ENCODE measurements at regions not wholly inside any gene's neighbourhood (a gene's known extent, or its start where the extent isn't known, plus 50 kb on each side); places are given as distances from the start of the nearest gene placed in this dataset.

GRCh38 chrX:146173742-146174141 lies 356.1 kb downstream of the SLITRK2 start:
- no TSS peak for BruUV-seq (replicated peaks)
- in situ Hi-C loops (cut with MboI) = no loop called here
- no peak overlapping the region for H3K27ac ChIP-seq (ENCODE audit: control insufficient read depth, insufficient read depth)
- no peak overlapping the region for H3K9ac ChIP-seq (ENCODE audit: control insufficient read depth, insufficient read depth, low read length)
- FAIRE-seq = no peak
- POLR2A ChIA-PET = no interaction called here
- DNase-seq (ENCODE audit: low read depth, low spot score) = no peak
- H3K36me3 ChIP-seq (ENCODE audit: control insufficient read depth in 2 of 2, insufficient read depth in 2 of 2, low read length in 1 of 2) = no peaks in the 10 kb centered on the region
- H2AFZ ChIP-seq (ENCODE audit: control insufficient read depth, low read depth, low read length) = no peak overlapping the region
- H3K4me3 ChIP-seq = no peak overlapping the region
- H3K4me2 ChIP-seq (ENCODE audit: control insufficient read depth, insufficient read depth) = no peak overlapping the region
- no peak for TF ChIP-seq SRF (IDR thresholded peaks at IDR 0.05; ENCODE audit: low read depth in 2 of 2, low read length in 2 of 2)
- no peak for TF ChIP-seq EZH2 (IDR thresholded peaks at IDR 0.05; ENCODE audit: borderline replicate concordance, control insufficient read depth, low read depth, low read length)
- no peak for TF ChIP-seq LARP7 (IDR thresholded peaks at IDR 0.05)
- no peak for TF ChIP-seq BACH1 (IDR thresholded peaks at IDR 0.05; ENCODE audit: borderline replicate concordance)
- no peak for TF ChIP-seq FOS (IDR thresholded peaks at IDR 0.05; ENCODE audit: borderline replicate concordance, extremely low read depth, insufficient read length)
- no peak for TF ChIP-seq MLLT1 (IDR thresholded peaks at IDR 0.05)
- no peak for TF ChIP-seq KDM1A (IDR thresholded peaks at IDR 0.05; ENCODE audit: borderline replicate concordance)
- WGBS (ENCODE audit: insufficient coverage, insufficient replicate concordance, low lambda C conversion rate, missing lambda C conversion rate) = 23% methylated on average over 4 of the region's 4 CpGs
- H3K9me3 ChIP-seq (replicated peaks; ENCODE audit: control insufficient read depth, insufficient read depth, low read length) = no peaks in the 10 kb centered on the region
- intact Hi-C loops (cut with micrococcal nuclease; ENCODE audit: unreplicated experiment) = no loop called here
- RAD21 ChIA-PET (ENCODE audit: unreplicated experiment) = no interaction called here
- H3K4me1 ChIP-seq (ENCODE audit: control insufficient read depth, insufficient read depth, low read length) = no peaks in the 10 kb centered on the region
- H4K20me1 ChIP-seq (ENCODE audit: control insufficient read depth, insufficient read depth) = no peaks in the 10 kb centered on the region
- SMC1A ChIA-PET (ENCODE audit: uncharacterized antibody, unreplicated experiment) = no interaction called here
- no peaks in the 10 kb centered on the region for H3K27me3 ChIP-seq (replicated peaks in 1 of 2; ENCODE audit: control insufficient read depth in 2 of 2, insufficient read depth in 2 of 2, low read length in 1 of 2)
- no peak for ATAC-seq
- CTCF ChIA-PET = no interaction called here
- H3K79me2 ChIP-seq (ENCODE audit: control insufficient read depth, insufficient read depth, low read length) = no peaks in the 10 kb centered on the region

- H4K20me1 ChIP-seq (ENCODE audit: control insufficient read depth, insufficient read depth) = no peaks in the 10 kb centered on the region
- no peak overlapping the region for H3K4me3 ChIP-seq
- ChIA-PET SMC1A (ENCODE audit: uncharacterized antibody, unreplicated experiment) (no interaction called here), POLR2A (no interaction called here), RAD21 (ENCODE audit: unreplicated experiment) (no interaction called here), CTCF (no interaction called here)
- no peaks in the 10 kb centered on the region for H3K36me3 ChIP-seq (ENCODE audit: control insufficient read depth in 2 of 2, insufficient read depth in 2 of 2, low read length in 1 of 2)
- 26% methylated on average over 4 of the region's 4 CpGs for WGBS (ENCODE audit: insufficient coverage, insufficient replicate concordance, low lambda C conversion rate, missing lambda C conversion rate)
- intact Hi-C loops (cut with micrococcal nuclease; ENCODE audit: unreplicated experiment) (no loop called here), in situ Hi-C loops (cut with MboI) (no loop called here)
- no TSS peak for BruUV-seq (replicated peaks)
- no peaks in the 10 kb centered on the region for H3K27me3 ChIP-seq (replicated peaks in 1 of 2; ENCODE audit: control insufficient read depth in 2 of 2, insufficient read depth in 2 of 2, low read length in 1 of 2)
- no peak overlapping the region for H3K9ac ChIP-seq (ENCODE audit: control insufficient read depth, insufficient read depth, low read length)
- no peak overlapping the region for H2AFZ ChIP-seq (ENCODE audit: control insufficient read depth, low read depth, low read length)
- FAIRE-seq (no peak), DNase-seq (ENCODE audit: low read depth, low spot score) (no peak), ATAC-seq (no peak)
- H3K79me2 ChIP-seq (ENCODE audit: control insufficient read depth, insufficient read depth, low read length) = no peaks in the 10 kb centered on the region
- no peak overlapping the region for H3K27ac ChIP-seq (ENCODE audit: control insufficient read depth, insufficient read depth)
- H3K4me2 ChIP-seq (ENCODE audit: control insufficient read depth, insufficient read depth) = no peak overlapping the region
- no peaks in the 10 kb centered on the region for H3K9me3 ChIP-seq (replicated peaks; ENCODE audit: control insufficient read depth, insufficient read depth, low read length)
- no peaks in the 10 kb centered on the region for H3K4me1 ChIP-seq (ENCODE audit: control insufficient read depth, insufficient read depth, low read length)
- no peak for TF ChIP-seq EED (IDR thresholded peaks at IDR 0.05; ENCODE audit: low read depth)
- no peak for TF ChIP-seq CBFB (IDR thresholded peaks at IDR 0.05; ENCODE audit: low read depth)
- no peak for TF ChIP-seq TCF7 (IDR thresholded peaks at IDR 0.05; ENCODE audit: borderline replicate concordance)
- TF ChIP-seq NFYA (IDR thresholded peaks at IDR 0.05; ENCODE audit: borderline replicate concordance, low read depth, low read length) = no peak
- no peak for TF ChIP-seq IKZF1 (conservative IDR thresholded peaks at IDR 0.05)
- TF ChIP-seq SUPT20H (IDR thresholded peaks at IDR 0.05; ENCODE audit: borderline replicate concordance, control insufficient read depth, low read depth, low read length) = no peak
- TF ChIP-seq MAX (IDR thresholded peaks at IDR 0.05; ENCODE audit: low read depth, low read length) = no peak
- TF ChIP-seq ZNF217 (IDR thresholded peaks at IDR 0.05) = no peak
- TF ChIP-seq SPI1 (IDR thresholded peaks at IDR 0.05; ENCODE audit: borderline replicate concordance, insufficient read depth, low read depth, low read length) = no peak
- no peak for TF ChIP-seq YY1 (IDR thresholded peaks at IDR 0.05; ENCODE audit: low read depth, low read length)
- TF ChIP-seq LARP7 (IDR thresholded peaks at IDR 0.05) = no peak
- TF ChIP-seq EGR1 (IDR thresholded peaks at IDR 0.05; ENCODE audit: borderline replicate concordance in 1 of 2, low read depth in 2 of 2, low read length in 2 of 2) = no peak
- TF ChIP-seq NRF1 (conservative IDR thresholded peaks at IDR 0.05; ENCODE audit: low read depth, low read length) = no peak
- no peak for TF ChIP-seq TCF12 (IDR thresholded peaks at IDR 0.05; ENCODE audit: low read depth, low read length)
These were observed 364.2 kb downstream of the SLITRK2 start for GRCh38 chrX:146181858-146182257.
